OCI-LY7 (cell line): ENCODE measurements at regions not wholly inside any gene's neighbourhood (a gene's known extent, or its start where the extent isn't known, plus 50 kb on each side); places are given as distances from the start of the nearest gene placed in this dataset.
A peak's percentile ranks its signal among the peaks of the same experiment; 100 is the strongest.

ENCODE experiments used
- BruUV-seq: library from RNA; stranded (reverse); fragments of 400-500 nt; replicated peaks from 2 replicates; lab custom pipeline; 2021; lab: Mats Ljungman, UMichigan
- CTCF ChIA-PET: fragments of 300-600 bp; sonication (Branson Sonifier 250); formaldehyde crosslinking; loops from one replicate; lab custom pipeline; 2022; ENCODE audit warnings: antibody characterized with exemption; ENCODE audit not compliant: unreplicated experiment; lab: Charles Lee
- POLR2A ChIA-PET: fragments of 300-600 bp; sonication (Branson Sonifier 250); formaldehyde crosslinking; loops from one replicate; lab custom pipeline; 2022; ENCODE audit warnings: antibody characterized with exemption; lab: Charles Lee
- DNase-seq: peaks from one replicate; pipeline ENCODE4 v3.0.0-alpha.2; 2015; ENCODE audit warnings: low spot score
- H2AFZ ChIP-seq: fragments of 200-600 bp; sonication (generic), shearing (Covaris generic); 2 replicates; pipeline ENCODE4 v1.6.1; 2014; ENCODE audit warnings: mild to moderate bottlenecking, antibody characterized with exemption, low read length, moderate library complexity
- H3K27ac ChIP-seq: fragments of 200-600 bp; sonication (generic); 2 replicates; pipeline ENCODE4 v1.5.1; 2014; ENCODE audit warnings: mixed run types, low read depth, mild to moderate bottlenecking, moderate library complexity, low read length, inconsistent platforms; ENCODE audit not compliant: poor library complexity, severe bottlenecking
- H3K36me3 ChIP-seq: fragments of 200-600 bp; sonication (generic); 2 replicates; pipeline ENCODE4 v1.6.1; 2014; ENCODE audit warnings: mild to moderate bottlenecking, antibody characterized with exemption, low read length, moderate library complexity, mixed read lengths; ENCODE audit not compliant: insufficient read depth
- H3K4me1 ChIP-seq: fragments of 200-600 bp; sonication (generic); 2 replicates; pipeline ENCODE4 v1.5.1; 2014; ENCODE audit warnings: mild to moderate bottlenecking, low read length; ENCODE audit not compliant: insufficient read depth, poor library complexity, severe bottlenecking
- H3K4me2 ChIP-seq: fragments of 200-600 bp; sonication (generic); 2 replicates; pipeline ENCODE4 v1.6.1; 2014; ENCODE audit warnings: mild to moderate bottlenecking, low read length
- H3K4me3 ChIP-seq: fragments of 200-600 bp; sonication (generic); 2 replicates; pipeline ENCODE4 v1.5.1; 2014; ENCODE audit warnings: mild to moderate bottlenecking, low read depth, low read length; ENCODE audit not compliant: poor library complexity, severe bottlenecking
- H3K79me2 ChIP-seq: fragments of 200-600 bp; sonication (generic); 2 replicates; pipeline ENCODE4 v1.6.1; 2016; ENCODE audit warnings: low read depth, mild to moderate bottlenecking, low read length, moderate library complexity, mixed read lengths; ENCODE audit not compliant: insufficient read depth
- H3K9me2 ChIP-seq: fragments of 200-600 bp; sonication (generic); 2 replicates; pipeline ENCODE4 v1.6.1; 2016; ENCODE audit warnings: mild to moderate bottlenecking, low read length, mixed read lengths; ENCODE audit not compliant: insufficient read depth
- H3K9me3 ChIP-seq: fragments of 200-600 bp; sonication (generic); 2 replicates; pipeline ENCODE4 v1.6.1; 2014; ENCODE audit warnings: mild to moderate bottlenecking, mixed run types, low read length, mixed read lengths
- H4K20me1 ChIP-seq: fragments of 200-600 bp; sonication (generic); 2 replicates; pipeline ENCODE4 v1.6.1; 2014; ENCODE audit warnings: mild to moderate bottlenecking, antibody characterized with exemption, low read length, moderate library complexity, mixed read lengths; ENCODE audit not compliant: insufficient read depth
- EZH2phosphoT487 ChIP-seq: fragments of 200-600 bp; sonication (generic); IDR thresholded peaks from 2 replicates; pipeline ENCODE4 v1.6.1; 2018; ENCODE audit warnings: low read depth, borderline replicate concordance, mild to moderate bottlenecking, mixed run types, antibody characterized with exemption, low read length, moderate library complexity, mixed read lengths
- intact Hi-C: fragments of 100-400 bp; cut with micrococcal nuclease; formaldehyde crosslinking; loops from one replicate; pipeline ENCODE4 v1.10.0; 2022; ENCODE audit not compliant: unreplicated experiment
- TF ChIP-seq, protein P1 (sequence below): fragments of 200-600 bp; sonication (generic); conservative IDR thresholded peaks from 2 replicates; pipeline ENCODE4 v1.5.1; 2014; ENCODE audit warnings: mild to moderate bottlenecking, antibody characterized with exemption, low read length, moderate library complexity, mixed read lengths

DNA sequence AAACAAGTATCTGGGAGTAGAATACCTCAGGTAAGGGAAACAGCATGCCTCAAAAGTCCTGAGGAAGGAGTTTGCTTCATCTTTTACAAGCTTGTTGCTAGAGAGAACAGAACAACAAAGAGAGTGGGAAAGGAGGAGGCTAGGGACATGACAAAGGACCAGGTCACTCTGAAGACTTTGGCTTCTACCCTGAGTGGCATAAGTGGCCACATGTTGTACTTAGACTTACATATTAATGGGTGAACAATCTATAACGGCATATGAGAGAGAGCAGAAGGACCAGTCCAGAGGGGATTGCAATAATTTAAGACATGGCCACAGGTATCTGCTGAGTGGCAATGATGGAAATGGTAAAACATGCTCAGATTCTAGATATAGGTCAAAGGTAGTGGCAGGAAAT lies 668.3 kb upstream of the ADGRB3 start:
- POLR2A ChIA-PET: no interaction called here
- Histone ChIP-seq H3K4me3 (no peak overlapping the region), H3K9me2 (no peaks in the 10 kb centered on the region), H3K79me2 (no peaks in the 10 kb centered on the region), H3K9me3 (no peaks in the 10 kb centered on the region), H3K4me2 (no peak overlapping the region), H3K27ac (no peak overlapping the region), H3K4me1 (no peaks in the 10 kb centered on the region), H3K36me3 (no peaks in the 10 kb centered on the region), H4K20me1 (no peaks in the 10 kb centered on the region), H2AFZ (0 out of 2 replicates have a peak overlapping the region, but pooled peaks have one; percentile 14)
- DNase-seq: no peak
- intact Hi-C loops: no loop called here
- TF ChIP-seq EZH2phosphoT487: no peak
- TF ChIP-seq, protein P1, sequence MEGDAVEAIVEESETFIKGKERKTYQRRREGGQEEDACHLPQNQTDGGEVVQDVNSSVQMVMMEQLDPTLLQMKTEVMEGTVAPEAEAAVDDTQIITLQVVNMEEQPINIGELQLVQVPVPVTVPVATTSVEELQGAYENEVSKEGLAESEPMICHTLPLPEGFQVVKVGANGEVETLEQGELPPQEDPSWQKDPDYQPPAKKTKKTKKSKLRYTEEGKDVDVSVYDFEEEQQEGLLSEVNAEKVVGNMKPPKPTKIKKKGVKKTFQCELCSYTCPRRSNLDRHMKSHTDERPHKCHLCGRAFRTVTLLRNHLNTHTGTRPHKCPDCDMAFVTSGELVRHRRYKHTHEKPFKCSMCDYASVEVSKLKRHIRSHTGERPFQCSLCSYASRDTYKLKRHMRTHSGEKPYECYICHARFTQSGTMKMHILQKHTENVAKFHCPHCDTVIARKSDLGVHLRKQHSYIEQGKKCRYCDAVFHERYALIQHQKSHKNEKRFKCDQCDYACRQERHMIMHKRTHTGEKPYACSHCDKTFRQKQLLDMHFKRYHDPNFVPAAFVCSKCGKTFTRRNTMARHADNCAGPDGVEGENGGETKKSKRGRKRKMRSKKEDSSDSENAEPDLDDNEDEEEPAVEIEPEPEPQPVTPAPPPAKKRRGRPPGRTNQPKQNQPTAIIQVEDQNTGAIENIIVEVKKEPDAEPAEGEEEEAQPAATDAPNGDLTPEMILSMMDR: no peak
- CTCF ChIA-PET: no interaction called here
- no TSS peak for BruUV-seq

DNA sequence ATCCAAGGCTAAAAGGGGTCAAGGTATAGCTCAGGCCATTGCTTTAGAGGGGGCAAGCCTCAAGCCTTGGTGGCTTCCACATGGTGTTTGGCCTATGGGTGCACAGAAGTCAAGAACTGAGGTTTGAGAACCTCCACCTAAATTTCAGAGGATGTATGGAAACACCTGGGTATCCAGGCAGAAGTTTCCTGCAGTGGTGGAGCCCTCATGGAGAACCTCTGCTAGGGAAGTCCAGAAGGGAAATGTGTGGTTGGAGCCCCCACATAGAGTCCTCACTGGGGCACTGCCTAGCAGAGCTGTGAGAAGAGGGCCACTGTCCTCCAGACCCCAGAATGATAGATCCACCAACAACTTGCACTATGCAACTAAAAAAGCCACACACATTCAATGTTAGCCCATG lies 678.7 kb upstream of the ADGRB3 start:
- Histone ChIP-seq H3K9me2 (no peaks in the 10 kb centered on the region), H3K4me3 (no peak overlapping the region), H4K20me1 (no peaks in the 10 kb centered on the region), H2AFZ (no peak overlapping the region), H3K9me3 (peaks cover 11% of the 10 kb centered on the region; the same call in 1 of the 2 replicates), H3K36me3 (no peaks in the 10 kb centered on the region), H3K4me1 (no peaks in the 10 kb centered on the region), H3K79me2 (no peaks in the 10 kb centered on the region), H3K4me2 (no peak overlapping the region), H3K27ac (no peak overlapping the region)
- POLR2A ChIA-PET: no interaction called here
- CTCF ChIA-PET: no interaction called here
- TF ChIP-seq, protein P1: no peak
- TF ChIP-seq EZH2phosphoT487: no peak
- no TSS peak for BruUV-seq
- intact Hi-C loops: no loop called here
- peak; percentile 6 for DNase-seq

DNA sequence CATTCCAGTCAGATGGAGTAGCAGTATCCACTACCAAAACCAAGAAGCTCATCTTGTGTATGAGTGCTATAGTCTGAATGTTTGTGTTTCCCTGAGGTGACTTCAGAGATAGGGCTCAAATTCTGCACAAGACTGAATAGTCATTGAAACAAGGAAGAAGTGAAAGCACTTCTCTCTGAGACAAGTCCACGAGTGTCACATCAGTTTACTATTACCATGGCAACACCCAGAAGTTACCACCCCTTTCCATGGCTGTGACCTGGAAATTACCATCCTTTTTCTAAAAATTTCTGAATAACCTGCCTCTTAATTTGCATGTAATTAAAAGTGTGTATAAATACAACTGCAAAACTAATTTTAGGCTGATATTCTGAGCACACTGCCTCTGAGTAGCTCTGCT lies 682.1 kb upstream of the ADGRB3 start:
- Histone ChIP-seq H3K36me3 (no peaks in the 10 kb centered on the region), H3K4me1 (no peaks in the 10 kb centered on the region), H3K9me3 (peaks cover 11% of the 10 kb centered on the region; the same call in 1 of the 2 replicates), H3K79me2 (no peaks in the 10 kb centered on the region), H2AFZ (no peak overlapping the region), H3K9me2 (no peaks in the 10 kb centered on the region), H3K27ac (no peak overlapping the region), H3K4me2 (no peak overlapping the region), H4K20me1 (no peaks in the 10 kb centered on the region), H3K4me3 (no peak overlapping the region)
- ChIA-PET CTCF (no interaction called here), POLR2A (no interaction called here)
- intact Hi-C loops: no loop called here
- TF ChIP-seq, protein P1: no peak
- no peak for TF ChIP-seq EZH2phosphoT487
- no TSS peak for BruUV-seq
- no peak for DNase-seq
